CD14-positive monocyte (primary cell): ENCODE measurements at regions not wholly inside any gene's neighbourhood (a gene's known extent, or its start where the extent isn't known, plus 50 kb on each side); places are given as distances from the start of the nearest gene placed in this dataset.

ENCODE experiments used
- DNase-seq, 3 donors: peaks; one replicate each; pipeline ENCODE4 v3.0.0-alpha.2; 2011 to 2022
- H2AFZ ChIP-seq: 2 replicates; pipeline ENCODE4 v1.6.0; 2012; ENCODE audit warnings: mild to moderate bottlenecking, low read depth, low read length, inconsistent platforms; ENCODE audit not compliant: insufficient read depth, poor library complexity, severe bottlenecking
- H3K27ac ChIP-seq, 2 donors: 1 replicate in 1 of 2; 2 replicates in 1 of 2; pipeline ENCODE4 v1.5.1; 2012 to 2013; ENCODE audit warnings: low read length in 2 of 2, control low read depth in 1 of 2, inconsistent platforms in 1 of 2, low read depth in 1 of 2, mild to moderate bottlenecking in 1 of 2
- H3K27me3 ChIP-seq, 2 donors: one replicate each; pipeline versions ENCODE4 v1.6.0 to v1.6.1; 2011 to 2013; ENCODE audit warnings: low read length in 2 of 2; ENCODE audit not compliant: control insufficient read depth in 2 of 2, insufficient read depth in 2 of 2
- H3K36me3 ChIP-seq, 2 donors: replicated peaks in 1 of 2; 1 replicate in 1 of 2; 2 replicates in 1 of 2; pipeline versions ENCODE4 v1.5.1 to v1.6.1; 2012 to 2013; ENCODE audit warnings: low read length in 2 of 2, control low read depth in 1 of 2, inconsistent platforms in 1 of 2, mild to moderate bottlenecking in 1 of 2; ENCODE audit not compliant: insufficient read depth in 2 of 2, control insufficient read depth in 1 of 2
- H3K4me1 ChIP-seq, 2 donors: 1 replicate in 1 of 2; 2 replicates in 1 of 2; pipeline versions ENCODE4 v1.5.1 to v1.6.1; 2012 to 2013; ENCODE audit warnings: low read length in 2 of 2, control low read depth in 1 of 2, inconsistent platforms in 1 of 2, mild to moderate bottlenecking in 1 of 2, moderate library complexity in 1 of 2; ENCODE audit not compliant: insufficient read depth in 2 of 2, control insufficient read depth in 1 of 2
- H3K4me2 ChIP-seq: replicated peaks from 2 replicates; pipeline ENCODE3; 2012; ENCODE audit warnings: low read length, moderate library complexity, mild to moderate bottlenecking; ENCODE audit not compliant: poor library complexity, severe bottlenecking; ENCODE audit errors: extremely low read depth
- H3K4me3 ChIP-seq, 3 experiments: fragments of 200-600 bp in 1 of 3; sonication (generic) in 1 of 3; replicated peaks in 1 of 3; 1 replicate in 2 of 3; 2 replicates in 1 of 3; pipeline ENCODE4 v1.5.1; 2011 to 2013; ENCODE audit warnings: low read length in 3 of 3, mild to moderate bottlenecking in 3 of 3, control low read depth in 2 of 3, low read depth in 2 of 3, inconsistent platforms in 1 of 3, moderate library complexity in 1 of 3
- H3K79me2 ChIP-seq: 2 replicates; pipeline ENCODE4 v1.6.0; 2012; ENCODE audit warnings: mild to moderate bottlenecking, control low read depth, inconsistent platforms, low read length, moderate library complexity; ENCODE audit not compliant: insufficient read depth
- H3K9ac ChIP-seq: 2 replicates; pipeline ENCODE4 v1.6.0; 2017; ENCODE audit warnings: low read length, mild to moderate bottlenecking; ENCODE audit not compliant: insufficient read depth, poor library complexity, severe bottlenecking
- H3K9me3 ChIP-seq, 2 donors: replicated peaks in 1 of 2; 1 replicate in 1 of 2; 2 replicates in 1 of 2; pipeline versions ENCODE4 v1.5.1 to v1.6.1; 2012 to 2013; ENCODE audit warnings: low read length in 2 of 2, control low read depth in 1 of 2; ENCODE audit not compliant: control insufficient read depth in 1 of 2, insufficient read depth in 1 of 2
- H4K20me1 ChIP-seq: 2 replicates; pipeline ENCODE4 v1.6.0; 2012; ENCODE audit warnings: mild to moderate bottlenecking, low read length, control low read depth, moderate library complexity; ENCODE audit not compliant: insufficient read depth
- H3K27ac Mint-ChIP-seq, 7 donors: one replicate each; pipeline ENCODE4 v1.8.0; 2020; ENCODE audit warnings: mild to moderate bottlenecking in 7 of 7, mixed read lengths in 7 of 7, moderate library complexity in 6 of 7, inconsistent platforms in 2 of 7
- H3K27me3 Mint-ChIP-seq, 3 donors: one replicate each; pipeline ENCODE4 v1.8.0; 2021 to 2022; ENCODE audit warnings: low read depth in 3 of 3, mild to moderate bottlenecking in 3 of 3, mixed read lengths in 3 of 3, moderate library complexity in 3 of 3, inconsistent platforms in 1 of 3
- H3K36me3 Mint-ChIP-seq, 2 donors: one replicate each; pipeline ENCODE4 v1.8.0; 2020; ENCODE audit warnings: mixed read lengths in 2 of 2, inconsistent platforms in 1 of 2, mild to moderate bottlenecking in 1 of 2
- H3K4me1 Mint-ChIP-seq: one replicate; pipeline ENCODE4 v1.8.0; 2020; ENCODE audit warnings: mild to moderate bottlenecking, mixed read lengths
- H3K4me3 Mint-ChIP-seq, 2 donors: one replicate each; pipeline ENCODE4 v1.8.0; 2020; ENCODE audit warnings: mild to moderate bottlenecking in 2 of 2, mixed read lengths in 2 of 2, moderate library complexity in 1 of 2
- H3K9me3 Mint-ChIP-seq, 7 donors: one replicate each; pipeline ENCODE4 v1.8.0; 2020 to 2022; ENCODE audit warnings: mixed read lengths in 7 of 7, mild to moderate bottlenecking in 6 of 7, moderate library complexity in 6 of 7, inconsistent platforms in 2 of 7
- CTCF ChIP-seq: fragments of 200-600 bp; IDR thresholded peaks from one replicate; pipeline ENCODE4 v1.8.0; 2022; ENCODE audit warnings: antibody characterized with exemption, mild to moderate bottlenecking
- WGBS: methylation state at CpG from one replicate; pipeline ENCODE4 v1.1.5; 2013; ENCODE audit warnings: missing lambda C conversion rate; ENCODE audit not compliant: insufficient coverage; 5-methylcytosine and 5-hydroxymethylcytosine counted together
- intact Hi-C, 2 donors: fragments of 100-400 bp; cut with micrococcal nuclease; formaldehyde crosslinking; loops; one replicate each; pipeline versions ENCODE4 v1.15.0 to v1.15.1; 2023

GRCh38 chr3:66597308-66597863, 96.6 kb upstream of the LRIG1 start:
- H3K79me2 ChIP-seq: no peaks in the 10 kb centered on the region
- WGBS: 88% methylated on average over 4 of the region's 5 CpGs

GRCh38 chr3:66598168-66598567, 97.3 kb upstream of the LRIG1 start:
- no peaks in the 10 kb centered on the region for H3K4me1 ChIP-seq
- no peak for DNase-seq
- 84% methylated on average over 3 of the region's 6 CpGs for WGBS
- Mint-ChIP-seq H3K4me1 (no peaks in the 10 kb centered on the region), H3K36me3 (no peaks in the 10 kb centered on the region), H3K4me3 (no peak overlapping the region), H3K27me3 (peaks cover 3 to 11% (median 10%) of the 10 kb centered on the region in 3 donors), H3K9me3 (peaks cover 0 to 2% (median 0%) of the 10 kb centered on the region in 7 donors), H3K27ac (no peak overlapping the region)
- H3K9ac ChIP-seq: no peak overlapping the region
- H3K79me2 ChIP-seq: no peaks in the 10 kb centered on the region
- H3K9me3 ChIP-seq: no peaks in the 10 kb centered on the region
- no peaks in the 10 kb centered on the region for H3K27me3 ChIP-seq
- H3K4me3 ChIP-seq: no peak overlapping the region
- H3K4me2 ChIP-seq: no peak overlapping the region
- intact Hi-C loops: no loop called here
- H3K27ac ChIP-seq: no peak overlapping the region
- no peaks in the 10 kb centered on the region for H3K36me3 ChIP-seq
- TF ChIP-seq CTCF: no peak
- no peaks in the 10 kb centered on the region for H4K20me1 ChIP-seq
- no peak overlapping the region for H2AFZ ChIP-seq

More at GRCh38 chr3:66597308-66597863, 96.6 kb upstream of the LRIG1 start:
- H3K4me2 ChIP-seq: no peak overlapping the region
- no peak overlapping the region for H3K27ac ChIP-seq
- intact Hi-C loops: no loop called here
- H3K36me3 ChIP-seq: no peaks in the 10 kb centered on the region
- H3K27me3 ChIP-seq: no peaks in the 10 kb centered on the region
- no peaks in the 10 kb centered on the region for H3K4me1 Mint-ChIP-seq
- no peak overlapping the region for H3K4me3 Mint-ChIP-seq
- no peak overlapping the region for H2AFZ ChIP-seq
- H3K27me3 Mint-ChIP-seq: peaks cover 5 to 18% (median 12%) of the 10 kb centered on the region in 3 donors
- H3K9me3 Mint-ChIP-seq: peaks cover 0 to 4% (median 2%) of the 10 kb centered on the region in 7 donors
- peak overlapping the region in 1 of 7 donors; percentile 33 for H3K27ac Mint-ChIP-seq
- H3K9ac ChIP-seq: no peak overlapping the region
- H4K20me1 ChIP-seq: no peaks in the 10 kb centered on the region
- no peak overlapping the region for H3K4me3 ChIP-seq
- no peaks in the 10 kb centered on the region for H3K36me3 Mint-ChIP-seq
- no peaks in the 10 kb centered on the region for H3K9me3 ChIP-seq
- no peaks in the 10 kb centered on the region for H3K4me1 ChIP-seq
- DNase-seq: no peak
- TF ChIP-seq CTCF: no peak
